HCT116 (cell line): ENCODE measurements at regions not wholly inside any gene's neighbourhood (a gene's known extent, or its start where the extent isn't known, plus 50 kb on each side); places are given as distances from the start of the nearest gene placed in this dataset.

Source experiments
- ATAC-seq: fragments of 200-7000 bp; cut with Tn5 transposase; 2 replicates; pipeline ENCODE4 v1.9.1; 2020; ENCODE audit warnings: mild to moderate bottlenecking, moderate library complexity
- BruUV-seq: library from RNA; stranded (reverse); fragments of 400-500 nt; replicated peaks from 2 replicates; lab custom pipeline; 2021; lab: Mats Ljungman, UMichigan
- CTCF ChIA-PET: fragments of 300-600 bp; sonication (Branson Sonifier 250); formaldehyde crosslinking; loops from one replicate; lab custom pipeline; 2021; ENCODE audit warnings: antibody characterized with exemption; lab: Charles Lee
- POLR2A ChIA-PET: fragments of 300-600, 350-600 bp; sonication (Branson Sonifier 250); formaldehyde crosslinking; loops from one replicate; lab custom pipeline; 2021; ENCODE audit warnings: antibody characterized with exemption; lab: Charles Lee
- RAD21 ChIA-PET, 2 experiments: fragments of 300-600 bp; sonication (Branson Sonifier 250); formaldehyde crosslinking; loops; one replicate each; lab custom pipeline; 2023; ENCODE audit warnings: low total read pairs in 2 of 2; ENCODE audit not compliant: uncharacterized antibody in 2 of 2, unreplicated experiment in 2 of 2, low non-redundant PET in 1 of 2; lab: Charles Lee
- DNase-seq: peaks from one replicate; pipeline ENCODE4 v3.0.0-alpha.2; 2010; ENCODE audit warnings: low read depth, low spot score
- H2AFZ ChIP-seq: fragments of 200-600 bp; shearing (Covaris generic), sonication (generic); 2 replicates; pipeline ENCODE4 v1.6.1; 2017; ENCODE audit warnings: low read depth, mixed run types, mixed read lengths, antibody characterized with exemption, low read length; ENCODE audit not compliant: poor library complexity, severe bottlenecking
- H3K27ac ChIP-seq: 2 replicates; pipeline ENCODE4 v1.5.1; 2012; ENCODE audit warnings: low read depth, low read length
- H3K27me3 ChIP-seq: fragments of 200-600 bp; sonication (generic); 2 replicates; pipeline ENCODE4 v1.6.1; 2016; ENCODE audit warnings: mixed run types, low read length, mixed read lengths; ENCODE audit not compliant: insufficient read depth
- H3K36me3 ChIP-seq, 2 experiments: fragments of 200-500 bp in 1 of 2; fragments of 200-600 bp in 1 of 2; sonication (Bioruptor generic) in 1 of 2; sonication (generic) in 1 of 2; 2 replicates each; pipeline versions ENCODE4 v1.5.1 to v1.6.1; 2014 to 2016; ENCODE audit warnings: low read length in 2 of 2, inconsistent platforms in 1 of 2, mixed read lengths in 1 of 2, mixed run types in 1 of 2; ENCODE audit not compliant: insufficient read depth in 2 of 2, control insufficient read depth in 1 of 2
- H3K4me1 ChIP-seq, 2 experiments: fragments of 200-600 bp in 1 of 2; sonication (generic) in 1 of 2; 2 replicates each; pipeline versions ENCODE4 v1.5.1 to v1.6.1; 2012 to 2017; ENCODE audit warnings: low read length in 2 of 2, inconsistent platforms in 1 of 2, mild to moderate bottlenecking in 1 of 2, mixed read lengths in 1 of 2, mixed run types in 1 of 2, moderate library complexity in 1 of 2; ENCODE audit not compliant: insufficient read depth in 2 of 2, control insufficient read depth in 1 of 2
- H3K4me2 ChIP-seq: fragments of 200-600 bp; sonication (generic); 2 replicates; pipeline ENCODE4 v1.6.1; 2017; ENCODE audit warnings: mixed run types, low read length, mixed read lengths
- H3K4me3 ChIP-seq, 2 experiments: fragments of 200-600 bp in 1 of 2; sonication (generic) in 1 of 2; replicated peaks in 1 of 2; 2 replicates each; pipeline ENCODE4 v1.5.1; 2011 to 2016; ENCODE audit warnings: low read length in 2 of 2, control low read depth in 1 of 2, low read depth in 1 of 2, mild to moderate bottlenecking in 1 of 2, mixed read lengths in 1 of 2, mixed run types in 1 of 2
- H3K79me2 ChIP-seq: fragments of 200-600 bp; sonication (generic); 2 replicates; pipeline ENCODE4 v1.6.1; 2017; ENCODE audit warnings: mild to moderate bottlenecking, mixed run types, low read length, moderate library complexity, mixed read lengths; ENCODE audit not compliant: insufficient read depth
- H3K9ac ChIP-seq: fragments of 200-600 bp; sonication (generic); 2 replicates; pipeline ENCODE4 v1.6.1; 2016; ENCODE audit warnings: low read length, mixed read lengths
- H3K9me2 ChIP-seq: fragments of 200-600 bp; sonication (generic), shearing (Covaris generic); 2 replicates; pipeline ENCODE4 v1.6.1; 2017; ENCODE audit warnings: mixed run types, mild to moderate bottlenecking, moderate library complexity; ENCODE audit not compliant: insufficient read depth
- H3K9me3 ChIP-seq, 2 experiments: fragments of 200-500 bp in 1 of 2; fragments of 200-600 bp in 1 of 2; sonication (Bioruptor generic) in 1 of 2; sonication (generic) in 1 of 2; 2 replicates each; pipeline ENCODE4 v1.6.1; 2014 to 2017; ENCODE audit warnings: low read length in 2 of 2, mixed read lengths in 2 of 2, inconsistent platforms in 1 of 2, low read depth in 1 of 2, mild to moderate bottlenecking in 1 of 2, mixed run types in 1 of 2, moderate library complexity in 1 of 2; ENCODE audit not compliant: control insufficient read depth in 1 of 2, insufficient read depth in 1 of 2
- H4K20me1 ChIP-seq: fragments of 200-600 bp; sonication (generic), shearing (Covaris generic); 2 replicates; pipeline ENCODE4 v1.6.1; 2017; ENCODE audit warnings: mixed run types, mild to moderate bottlenecking, moderate library complexity; ENCODE audit not compliant: insufficient read depth
- CBX3 ChIP-seq: IDR thresholded peaks from 2 replicates; pipeline ENCODE4 v1.6.1; 2012; ENCODE audit warnings: low read depth
- CEBPB ChIP-seq: IDR thresholded peaks from 2 replicates; pipeline ENCODE4 v1.6.1; 2012; ENCODE audit warnings: low read depth
- EGR1 ChIP-seq: IDR thresholded peaks from 2 replicates; pipeline ENCODE4 v1.6.1; 2012; ENCODE audit warnings: low read depth
- EZH2 ChIP-seq: fragments of 200-600 bp; sonication (generic); IDR thresholded peaks from 2 replicates; pipeline ENCODE4 v1.6.1; 2017; ENCODE audit warnings: antibody characterized with exemption, mixed run types
- EZH2phosphoT487 ChIP-seq: fragments of 200-600 bp; IDR thresholded peaks from 2 replicates; pipeline ENCODE4 v1.6.1; 2018; ENCODE audit warnings: antibody characterized with exemption, borderline replicate concordance
- POLR2A ChIP-seq: IDR thresholded peaks from 2 replicates; pipeline ENCODE4 v1.7.0; 2011; ENCODE audit warnings: borderline replicate concordance; ENCODE audit not compliant: insufficient read depth, insufficient read length; ENCODE audit errors: extremely low read depth
- RAD21 ChIP-seq: IDR thresholded peaks from 2 replicates; pipeline ENCODE4 v1.6.1; 2012; ENCODE audit warnings: low read depth, mild to moderate bottlenecking
- SP1 ChIP-seq: IDR thresholded peaks from 2 replicates; pipeline ENCODE4 v1.6.1; 2012; ENCODE audit warnings: low read depth
- YY1 ChIP-seq: IDR thresholded peaks from 2 replicates; pipeline ENCODE4 v1.6.1; 2011; ENCODE audit warnings: low read length, low read depth, moderate library complexity, mild to moderate bottlenecking; ENCODE audit not compliant: insufficient replicate concordance; ENCODE audit errors: extremely low read depth
- ZFX ChIP-seq: fragments of 450-650 bp; IDR thresholded peaks from 2 replicates; pipeline ENCODE4 v1.6.1; 2017
- intact Hi-C: fragments of 100-400 bp; cut with micrococcal nuclease; formaldehyde crosslinking; loops from 2 replicates; pipeline ENCODE4 v1.10.0; 2022
- TF ChIP-seq, protein P1 (sequence below): IDR thresholded peaks from 2 replicates; pipeline ENCODE4 v1.6.1; 2012
- TF ChIP-seq, protein P2 (sequence below): IDR thresholded peaks from 2 replicates; pipeline ENCODE4 v1.6.1; 2012
- TF ChIP-seq, protein P3 (sequence below): IDR thresholded peaks from 2 replicates; pipeline ENCODE4 v1.6.1; 2011; ENCODE audit warnings: mild to moderate bottlenecking, low read length, moderate library complexity; ENCODE audit not compliant: insufficient replicate concordance; ENCODE audit errors: extremely low read depth
- TF ChIP-seq, protein P4 (sequence below), 3 experiments: fragments of 200-600 bp in 1 of 3; sonication (generic) in 1 of 3; IDR thresholded peaks in 2 of 3; conservative IDR thresholded peaks in 1 of 3; 2 replicates each; pipeline ENCODE4 v1.5.1; 2012 to 2017; ENCODE audit warnings: low read depth in 2 of 3, low read length in 2 of 3, antibody characterized with exemption in 1 of 3, borderline replicate concordance in 1 of 3, control low read depth in 1 of 3, mild to moderate bottlenecking in 1 of 3, mixed read lengths in 1 of 3, mixed run types in 1 of 3, moderate library complexity in 1 of 3; ENCODE audit not compliant: insufficient read depth in 1 of 3

GRCh38 chr4:106614441-106614840 lies 245.9 kb upstream of the GIMD1 start (continued):
- no peak for TF ChIP-seq EGR1
- TF ChIP-seq CEBPB, result no peak
- TF ChIP-seq, protein P1, sequence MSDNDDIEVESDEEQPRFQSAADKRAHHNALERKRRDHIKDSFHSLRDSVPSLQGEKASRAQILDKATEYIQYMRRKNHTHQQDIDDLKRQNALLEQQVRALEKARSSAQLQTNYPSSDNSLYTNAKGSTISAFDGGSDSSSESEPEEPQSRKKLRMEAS, result no peak
- TF ChIP-seq YY1, result no peak
- TF ChIP-seq EZH2, result no peak
- no peak for TF ChIP-seq SP1
- TF ChIP-seq CBX3, result no peak
- no peak for TF ChIP-seq EZH2phosphoT487
- TF ChIP-seq, protein P2, sequence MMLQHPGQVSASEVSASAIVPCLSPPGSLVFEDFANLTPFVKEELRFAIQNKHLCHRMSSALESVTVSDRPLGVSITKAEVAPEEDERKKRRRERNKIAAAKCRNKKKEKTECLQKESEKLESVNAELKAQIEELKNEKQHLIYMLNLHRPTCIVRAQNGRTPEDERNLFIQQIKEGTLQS, result no peak
- TF ChIP-seq, protein P3, sequence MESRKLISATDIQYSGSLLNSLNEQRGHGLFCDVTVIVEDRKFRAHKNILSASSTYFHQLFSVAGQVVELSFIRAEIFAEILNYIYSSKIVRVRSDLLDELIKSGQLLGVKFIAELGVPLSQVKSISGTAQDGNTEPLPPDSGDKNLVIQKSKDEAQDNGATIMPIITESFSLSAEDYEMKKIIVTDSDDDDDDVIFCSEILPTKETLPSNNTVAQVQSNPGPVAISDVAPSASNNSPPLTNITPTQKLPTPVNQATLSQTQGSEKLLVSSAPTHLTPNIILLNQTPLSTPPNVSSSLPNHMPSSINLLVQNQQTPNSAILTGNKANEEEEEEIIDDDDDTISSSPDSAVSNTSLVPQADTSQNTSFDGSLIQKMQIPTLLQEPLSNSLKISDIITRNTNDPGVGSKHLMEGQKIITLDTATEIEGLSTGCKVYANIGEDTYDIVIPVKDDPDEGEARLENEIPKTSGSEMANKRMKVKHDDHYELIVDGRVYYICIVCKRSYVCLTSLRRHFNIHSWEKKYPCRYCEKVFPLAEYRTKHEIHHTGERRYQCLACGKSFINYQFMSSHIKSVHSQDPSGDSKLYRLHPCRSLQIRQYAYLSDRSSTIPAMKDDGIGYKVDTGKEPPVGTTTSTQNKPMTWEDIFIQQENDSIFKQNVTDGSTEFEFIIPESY, result no peak

DNA sequence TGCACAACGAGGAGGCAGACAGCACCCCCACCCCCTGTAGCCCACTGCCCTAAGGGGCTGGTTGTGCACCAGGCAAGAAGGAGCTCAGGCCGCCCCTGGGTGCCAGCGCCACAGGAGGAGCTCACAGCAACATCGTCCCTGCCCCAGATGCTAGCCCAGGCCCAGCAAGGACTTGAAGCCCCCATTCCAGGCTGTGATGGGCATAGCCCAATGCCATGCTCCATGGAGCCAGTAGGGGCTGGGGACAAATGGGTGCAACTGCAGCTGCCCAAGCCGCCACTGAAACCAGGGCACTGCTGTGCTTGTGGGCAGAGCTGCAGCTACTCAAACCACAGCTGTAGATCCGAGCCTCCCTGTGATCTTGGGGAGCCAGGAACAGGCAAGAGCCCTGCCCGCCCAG lies 241.3 kb upstream of the GIMD1 start:
- TF ChIP-seq, protein P4, sequence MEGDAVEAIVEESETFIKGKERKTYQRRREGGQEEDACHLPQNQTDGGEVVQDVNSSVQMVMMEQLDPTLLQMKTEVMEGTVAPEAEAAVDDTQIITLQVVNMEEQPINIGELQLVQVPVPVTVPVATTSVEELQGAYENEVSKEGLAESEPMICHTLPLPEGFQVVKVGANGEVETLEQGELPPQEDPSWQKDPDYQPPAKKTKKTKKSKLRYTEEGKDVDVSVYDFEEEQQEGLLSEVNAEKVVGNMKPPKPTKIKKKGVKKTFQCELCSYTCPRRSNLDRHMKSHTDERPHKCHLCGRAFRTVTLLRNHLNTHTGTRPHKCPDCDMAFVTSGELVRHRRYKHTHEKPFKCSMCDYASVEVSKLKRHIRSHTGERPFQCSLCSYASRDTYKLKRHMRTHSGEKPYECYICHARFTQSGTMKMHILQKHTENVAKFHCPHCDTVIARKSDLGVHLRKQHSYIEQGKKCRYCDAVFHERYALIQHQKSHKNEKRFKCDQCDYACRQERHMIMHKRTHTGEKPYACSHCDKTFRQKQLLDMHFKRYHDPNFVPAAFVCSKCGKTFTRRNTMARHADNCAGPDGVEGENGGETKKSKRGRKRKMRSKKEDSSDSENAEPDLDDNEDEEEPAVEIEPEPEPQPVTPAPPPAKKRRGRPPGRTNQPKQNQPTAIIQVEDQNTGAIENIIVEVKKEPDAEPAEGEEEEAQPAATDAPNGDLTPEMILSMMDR (IDR thresholded peaks at IDR 0.05 in 2 of 3, conservative IDR thresholded peaks at IDR 0.05 in 1 of 3; ENCODE audit: borderline replicate concordance in 1 of 3, insufficient read depth in 1 of 3, low read depth in 2 of 3, low read length in 2 of 3), result no peak
- no peak for TF ChIP-seq POLR2A
- no peak for TF ChIP-seq ZFX
- TF ChIP-seq EZH2phosphoT487, result no peak
- TF ChIP-seq, protein P3, result no peak
- TF ChIP-seq RAD21, result no peak
- no peak for TF ChIP-seq SP1
- no peak for TF ChIP-seq EZH2
- H4K20me1 ChIP-seq, result no peaks in the 10 kb centered on the region
- DNase-seq (no peak), ATAC-seq (no peak)
- intact Hi-C loops, result no loop called here
- no peaks in the 10 kb centered on the region for H3K4me1 ChIP-seq
- no peak overlapping the region for H3K27ac ChIP-seq
- no peak overlapping the region for H2AFZ ChIP-seq
- ChIA-PET RAD21 (no interaction called here), CTCF (no interaction called here), POLR2A (no interaction called here)
- H3K4me3 ChIP-seq, result no peak overlapping the region
- no peaks in the 10 kb centered on the region for H3K79me2 ChIP-seq
- no peak overlapping the region for H3K9ac ChIP-seq
- no peaks in the 10 kb centered on the region for H3K27me3 ChIP-seq
- H3K9me2 ChIP-seq, result no peaks in the 10 kb centered on the region
- no peaks in the 10 kb centered on the region for H3K9me3 ChIP-seq
- no peak overlapping the region for H3K4me2 ChIP-seq
- no TSS peak for BruUV-seq
- H3K36me3 ChIP-seq, result no peaks in the 10 kb centered on the region
